Keratinocyte (primary cell): ENCODE measurements at regions not wholly inside any gene's neighbourhood (a gene's known extent, or its start where the extent isn't known, plus 50 kb on each side); places are given as distances from the start of the nearest gene placed in this dataset.

ENCODE experiments used
- CTCF ChIP-seq, 3 experiments: IDR thresholded peaks in 1 of 3; conservative IDR thresholded peaks in 1 of 3; optimal IDR thresholded peaks in 1 of 3; 2 replicates in 2 of 3; 3 replicates in 1 of 3; pipeline versions ENCODE3 to v1.5.1; 2011; ENCODE audit warnings: low read length in 3 of 3, mild to moderate bottlenecking in 3 of 3, moderate library complexity in 2 of 3, control low read depth in 1 of 3, inconsistent platforms in 1 of 3; ENCODE audit not compliant: insufficient read depth in 2 of 3; ENCODE audit errors: extremely low read depth in 1 of 3
- EZH2 ChIP-seq: IDR thresholded peaks from one replicate; pipeline ENCODE4 v1.6.1; 2012; ENCODE audit warnings: inconsistent platforms, mild to moderate bottlenecking, low read length, moderate library complexity

GRCh38 chr16:79806757-79807156 lies 206.2 kb upstream of the MAF start:
- TF ChIP-seq CTCF (optimal IDR thresholded peaks at IDR 0.05 in 1 of 3, IDR thresholded peaks at IDR 0.05 in 1 of 3, conservative IDR thresholded peaks at IDR 0.05 in 1 of 3; ENCODE audit: extremely low read depth in 1 of 3, insufficient read depth in 2 of 3, low read length in 3 of 3) = no peak
- TF ChIP-seq EZH2 = no peak
